Coronary artery (tissue), 2 donors: ENCODE measurements at regions not wholly inside any gene's neighbourhood (a gene's known extent, or its start where the extent isn't known, plus 50 kb on each side); places are given as distances from the start of the nearest gene placed in this dataset.

Experiments
- DNase-seq: peaks from one replicate; pipeline ENCODE4 v3.0.0-alpha.2; 2017; ENCODE audit warnings: low spot score
- H3K27ac ChIP-seq, 2 donors: fragments of 200-600 bp; sonication (generic); one replicate each; pipeline ENCODE4 v1.5.1; 2016 to 2019
- H3K4me3 ChIP-seq: fragments of 200-600 bp; sonication (generic); 2 replicates; pipeline ENCODE4 v1.5.1; 2016; ENCODE audit warnings: mild to moderate bottlenecking, moderate library complexity
- TF ChIP-seq, protein P1 (sequence below): fragments of 200-600 bp; sonication (generic); IDR thresholded peaks from one replicate; pipeline ENCODE4 v1.5.1; 2019; ENCODE audit warnings: antibody characterized with exemption

DNA sequence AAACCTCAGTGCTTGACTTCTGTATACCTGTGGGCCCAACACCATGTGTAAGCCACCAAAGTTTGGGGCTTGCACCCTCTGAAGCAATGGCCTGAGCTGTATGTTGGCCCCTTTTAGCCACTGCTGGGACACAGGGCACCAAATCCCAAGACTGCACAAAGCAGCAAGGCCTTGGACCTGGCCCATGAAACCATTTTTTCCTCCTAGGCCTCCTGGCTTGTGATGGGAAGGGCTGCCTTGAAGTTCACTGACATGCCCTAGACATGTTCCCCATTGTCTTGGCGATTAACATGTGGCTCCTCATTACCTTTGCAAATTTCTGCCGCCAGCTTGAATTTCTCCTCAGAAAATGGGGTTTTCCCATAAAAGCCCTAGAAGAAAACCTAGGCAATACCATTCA, 345.5 kb downstream of the MLLT3 start:
- Histone ChIP-seq H3K27ac (no peak overlapping the region), H3K4me3 (no peak overlapping the region)
- TF ChIP-seq, protein P1, sequence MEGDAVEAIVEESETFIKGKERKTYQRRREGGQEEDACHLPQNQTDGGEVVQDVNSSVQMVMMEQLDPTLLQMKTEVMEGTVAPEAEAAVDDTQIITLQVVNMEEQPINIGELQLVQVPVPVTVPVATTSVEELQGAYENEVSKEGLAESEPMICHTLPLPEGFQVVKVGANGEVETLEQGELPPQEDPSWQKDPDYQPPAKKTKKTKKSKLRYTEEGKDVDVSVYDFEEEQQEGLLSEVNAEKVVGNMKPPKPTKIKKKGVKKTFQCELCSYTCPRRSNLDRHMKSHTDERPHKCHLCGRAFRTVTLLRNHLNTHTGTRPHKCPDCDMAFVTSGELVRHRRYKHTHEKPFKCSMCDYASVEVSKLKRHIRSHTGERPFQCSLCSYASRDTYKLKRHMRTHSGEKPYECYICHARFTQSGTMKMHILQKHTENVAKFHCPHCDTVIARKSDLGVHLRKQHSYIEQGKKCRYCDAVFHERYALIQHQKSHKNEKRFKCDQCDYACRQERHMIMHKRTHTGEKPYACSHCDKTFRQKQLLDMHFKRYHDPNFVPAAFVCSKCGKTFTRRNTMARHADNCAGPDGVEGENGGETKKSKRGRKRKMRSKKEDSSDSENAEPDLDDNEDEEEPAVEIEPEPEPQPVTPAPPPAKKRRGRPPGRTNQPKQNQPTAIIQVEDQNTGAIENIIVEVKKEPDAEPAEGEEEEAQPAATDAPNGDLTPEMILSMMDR: no peak
- DNase-seq: no peak

- no peak overlapping the region for H3K4me3 ChIP-seq
- TF ChIP-seq, protein P1: no peak
- no peak overlapping the region for H3K27ac ChIP-seq
These were observed 350.6 kb downstream of the MLLT3 start for GRCh38 chr9:20271723-20272122.

GRCh38 chr9:20271096-20271495, 351.2 kb downstream of the MLLT3 start:
- TF ChIP-seq, protein P1: no peak
- no peak for DNase-seq
- no peak overlapping the region for H3K27ac ChIP-seq
- H3K4me3 ChIP-seq: no peak overlapping the region

More at GRCh38 chr9:20271723-20272122, 350.6 kb downstream of the MLLT3 start:
- DNase-seq: no peak

DNA sequence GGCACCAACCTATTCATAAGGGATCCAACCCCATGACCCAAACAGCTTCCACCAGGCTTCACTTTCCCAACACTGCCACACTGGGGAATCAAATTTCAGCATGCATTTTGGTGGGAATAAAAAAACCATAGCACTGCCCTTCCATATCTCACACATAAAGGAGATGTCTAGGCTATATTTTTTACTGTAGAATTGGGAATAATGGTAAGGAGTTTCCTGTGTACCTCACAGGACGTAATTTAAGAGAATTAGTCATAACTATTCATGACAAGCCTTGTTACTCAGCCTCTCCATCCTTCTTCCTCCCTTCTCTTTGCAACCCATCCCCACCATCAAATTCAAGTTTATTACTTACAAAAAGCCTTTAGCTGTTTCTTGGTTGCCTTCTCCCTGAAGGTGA, 352.1 kb downstream of the MLLT3 start:
- Histone ChIP-seq H3K4me3 (no peak overlapping the region), H3K27ac (no peak overlapping the region)
- no peak for DNase-seq
- TF ChIP-seq, protein P1: no peak

GRCh38 chr9:20269620-20270019, 352.7 kb downstream of the MLLT3 start:
- no peak overlapping the region for H3K4me3 ChIP-seq
- no peak overlapping the region for H3K27ac ChIP-seq
- TF ChIP-seq, protein P1: no peak
- DNase-seq: no peak

DNA sequence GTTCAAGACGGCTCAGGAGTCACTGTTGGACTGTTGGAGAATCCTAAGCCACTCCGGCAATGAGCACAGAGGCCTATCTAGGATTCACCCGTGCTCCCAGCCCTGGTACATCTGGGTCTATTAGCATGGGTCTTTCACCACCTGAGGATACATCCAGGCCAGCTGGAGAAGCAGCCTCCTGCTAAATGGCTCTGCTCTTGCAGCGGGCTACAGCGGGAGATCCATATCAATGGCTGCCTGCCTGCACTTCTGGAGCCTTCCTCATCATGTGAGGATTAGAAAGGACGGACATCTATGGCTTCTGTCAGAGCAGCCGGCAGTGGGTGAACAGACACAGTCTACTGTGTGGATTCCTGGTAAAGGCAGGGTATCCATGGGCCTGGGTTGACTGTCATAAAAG, 357.4 kb downstream of the MLLT3 start:
- Histone ChIP-seq H3K27ac (no peak overlapping the region), H3K4me3 (no peak overlapping the region)
- TF ChIP-seq, protein P1: no peak
- no peak for DNase-seq

- no peak for DNase-seq
- TF ChIP-seq, protein P1: no peak
- Histone ChIP-seq H3K27ac (no peak overlapping the region), H3K4me3 (no peak overlapping the region)
These were observed 359.7 kb downstream of the MLLT3 start for GRCh38 chr9:20262611-20263010.
